ENCODE measurements at regions not wholly inside any gene's neighbourhood (a gene's known extent, or its start where the extent isn't known, plus 50 kb on each side); places are given as distances from the start of the nearest gene placed in this dataset.

DNA sequence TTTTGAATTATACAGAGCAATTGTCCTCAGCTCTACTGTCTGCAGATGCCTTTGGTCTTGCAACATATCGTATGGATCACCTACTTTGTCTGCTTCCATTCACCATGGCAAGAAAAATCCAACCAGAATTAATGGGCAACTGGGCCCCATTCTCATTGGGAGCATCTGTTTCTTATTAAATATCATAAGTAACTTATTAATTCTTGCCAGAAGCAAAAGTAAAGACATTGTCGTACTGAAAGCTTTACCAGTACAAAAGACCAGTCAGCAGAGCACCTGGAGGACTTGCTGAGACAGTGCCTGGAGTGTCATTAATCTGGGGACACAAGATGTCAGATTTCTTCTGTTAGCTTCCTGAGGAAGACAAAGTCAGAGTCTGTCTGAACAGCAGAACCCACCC lies 404.5 kb downstream of the INHBA start:
- Histone ChIP-seq H2BK15ac (ENCODE audit: low read depth, low read length) (no peak overlapping the region), H3K23me2 (ENCODE audit: insufficient read length, low read depth, low read length, poor library complexity, severe bottlenecking) (no peaks in the 10 kb centered on the region), H3K9ac (ENCODE audit: extremely low read depth, insufficient read length, low read length) (no peak overlapping the region), H3K14ac (ENCODE audit: insufficient read depth, low read length) (no peak overlapping the region), H3K4ac (ENCODE audit: low read depth, low read length) (no peak overlapping the region), H3T11ph (ENCODE audit: low read length) (no peak overlapping the region), H4K5ac (ENCODE audit: insufficient read length, low read depth, low read length) (no peak overlapping the region), H2AK5ac (ENCODE audit: insufficient read length, low read length) (no peak overlapping the region), H2AFZ (ENCODE audit: low read length) (no peak overlapping the region), H2BK120ac (ENCODE audit: low read depth, low read length, poor library complexity, severe bottlenecking) (no peak overlapping the region), H4K91ac (ENCODE audit: insufficient read length, low read depth, low read length) (no peak overlapping the region), H3K79me1 (ENCODE audit: insufficient read depth, low read depth, low read length, poor library complexity, severe bottlenecking) (no peaks in the 10 kb centered on the region), H3K9me3 (ENCODE audit: control insufficient read depth, low read depth, low read length) (no peaks in the 10 kb centered on the region), H3K79me2 (ENCODE audit: insufficient read depth, low read length) (no peaks in the 10 kb centered on the region), H3K56ac (ENCODE audit: insufficient read length, low read depth, low read length) (no peak overlapping the region), H4K8ac (replicated peaks; ENCODE audit: insufficient read length, low read depth, low read length) (no peak overlapping the region), H3K27me3 (ENCODE audit: insufficient read depth, low read length) (no peaks in the 10 kb centered on the region), H3K4me1 (ENCODE audit: insufficient read depth, low read length) (no peaks in the 10 kb centered on the region), H2BK12ac (ENCODE audit: insufficient read length, low read depth, low read length) (no peak overlapping the region), H3K27ac (ENCODE audit: insufficient read length, low read depth, low read length) (no peak overlapping the region), H2BK20ac (ENCODE audit: low read depth, low read length, poor library complexity, severe bottlenecking) (no peak overlapping the region), H3K23ac (ENCODE audit: insufficient read length, low read depth, low read length) (no peak overlapping the region), H3K18ac (ENCODE audit: insufficient read length, low read depth, low read length) (no peak overlapping the region), H3K4me2 (ENCODE audit: insufficient read depth, insufficient read length, low read length) (no peak overlapping the region), H4K20me1 (ENCODE audit: control insufficient read depth, insufficient read depth, insufficient read length) (no peaks in the 10 kb centered on the region), H2BK5ac (ENCODE audit: insufficient read length, low read length) (no peak overlapping the region)
- TF ChIP-seq CTCF (conservative IDR thresholded peaks at IDR 0.05), result no peak
- peaks cover 8% of the 10 kb centered on the region for H3K27me3 Mint-ChIP-seq (ENCODE audit: low read depth)
- DNase-seq, result no peak
- H3K4me3 Mint-ChIP-seq, result no peak overlapping the region
- H3K4me1 Mint-ChIP-seq, result no peaks in the 10 kb centered on the region
- H3K36me3 Mint-ChIP-seq (ENCODE audit: insufficient read depth in 1 of 3, low read depth in 3 of 3), result no peaks in the 10 kb centered on the region
- no peaks in the 10 kb centered on the region for H3K9me3 Mint-ChIP-seq
- WGBS (ENCODE audit: extremely low coverage, insufficient read length, low lambda C conversion rate), result no CpG with 5 or more reads among the region's 2 CpGs
- no peak overlapping the region for H3K27ac Mint-ChIP-seq

Data from H9 (cell line).